A673 (cell line): ENCODE measurements at regions not wholly inside any gene's neighbourhood (a gene's known extent, or its start where the extent isn't known, plus 50 kb on each side); places are given as distances from the start of the nearest gene placed in this dataset.

Source experiments
- BruUV-seq: library from RNA; stranded (reverse); fragments of 400-500 nt; replicated peaks from 2 replicates; lab custom pipeline; 2021; lab: Mats Ljungman, UMichigan
- CTCF ChIA-PET: fragments of 300-600 bp; sonication (Branson Sonifier 250); formaldehyde crosslinking; loops from one replicate; lab custom pipeline; 2022; ENCODE audit warnings: antibody characterized with exemption; lab: Charles Lee
- POLR2A ChIA-PET: fragments of 300-600 bp; sonication (Branson Sonifier 250); formaldehyde crosslinking; loops from one replicate; lab custom pipeline; 2022; ENCODE audit warnings: antibody characterized with exemption; ENCODE audit not compliant: low non-redundant PET; lab: Charles Lee
- DNase-seq: peaks from one replicate; pipeline ENCODE4 v3.0.0-alpha.2; 2015; ENCODE audit warnings: low spot score
- H3K27ac ChIP-seq: fragments of 200-600 bp; sonication (generic); 2 replicates; pipeline ENCODE4 v1.5.1; 2016; ENCODE audit warnings: mixed run types, low read depth, mild to moderate bottlenecking, mixed read lengths, antibody characterized with exemption, low read length; ENCODE audit not compliant: poor library complexity, severe bottlenecking
- H3K27me3 ChIP-seq: fragments of 200-600 bp; sonication (generic); replicated peaks from 2 replicates; pipeline ENCODE4 v1.6.1; 2017; ENCODE audit warnings: mixed run types, low read depth, mild to moderate bottlenecking, mixed read lengths, antibody characterized with exemption, low read length; ENCODE audit not compliant: insufficient read depth, poor library complexity
- H3K36me3 ChIP-seq: fragments of 200-600 bp; sonication (generic); 2 replicates; pipeline ENCODE4 v1.6.1; 2016; ENCODE audit warnings: mixed run types, mild to moderate bottlenecking, mixed read lengths, antibody characterized with exemption, low read length; ENCODE audit not compliant: insufficient read depth, poor library complexity, severe bottlenecking
- H3K4me1 ChIP-seq: fragments of 200-600 bp; sonication (generic); 2 replicates; pipeline ENCODE4 v1.6.1; 2017; ENCODE audit warnings: mixed run types, mild to moderate bottlenecking, mixed read lengths, antibody characterized with exemption, low read length; ENCODE audit not compliant: insufficient read depth, poor library complexity, severe bottlenecking
- H3K4me3 ChIP-seq: fragments of 200-600 bp; sonication (generic); 2 replicates; pipeline ENCODE4 v1.5.1; 2016; ENCODE audit warnings: low read depth, mixed run types, mild to moderate bottlenecking, mixed read lengths, low read length; ENCODE audit not compliant: poor library complexity, severe bottlenecking
- H3K9me3 ChIP-seq: fragments of 200-600 bp; sonication (generic); 2 replicates; pipeline ENCODE4 v1.6.1; 2016; ENCODE audit warnings: mixed run types, low read depth, mild to moderate bottlenecking, mixed read lengths, antibody characterized with exemption, low read length; ENCODE audit not compliant: poor library complexity, severe bottlenecking
- EZH2 ChIP-seq: fragments of 200-600 bp; sonication (generic); IDR thresholded peaks from 2 replicates; pipeline ENCODE4 v1.6.1; 2017; ENCODE audit warnings: borderline replicate concordance, low read depth, mild to moderate bottlenecking, mixed read lengths, antibody characterized with exemption, low read length; ENCODE audit not compliant: poor library complexity, severe bottlenecking
- intact Hi-C: fragments of 100-400 bp; cut with micrococcal nuclease; formaldehyde crosslinking; loops from one replicate; pipeline ENCODE4 v1.10.0; 2022; ENCODE audit not compliant: unreplicated experiment
- TF ChIP-seq, protein P1 (sequence below): fragments of 300-800, 200-600 bp; sonication (generic); conservative IDR thresholded peaks from 2 replicates; pipeline ENCODE4 v1.5.1; 2017; ENCODE audit warnings: low read depth, mild to moderate bottlenecking, antibody characterized with exemption, low read length, moderate library complexity, mixed read lengths

DNA sequence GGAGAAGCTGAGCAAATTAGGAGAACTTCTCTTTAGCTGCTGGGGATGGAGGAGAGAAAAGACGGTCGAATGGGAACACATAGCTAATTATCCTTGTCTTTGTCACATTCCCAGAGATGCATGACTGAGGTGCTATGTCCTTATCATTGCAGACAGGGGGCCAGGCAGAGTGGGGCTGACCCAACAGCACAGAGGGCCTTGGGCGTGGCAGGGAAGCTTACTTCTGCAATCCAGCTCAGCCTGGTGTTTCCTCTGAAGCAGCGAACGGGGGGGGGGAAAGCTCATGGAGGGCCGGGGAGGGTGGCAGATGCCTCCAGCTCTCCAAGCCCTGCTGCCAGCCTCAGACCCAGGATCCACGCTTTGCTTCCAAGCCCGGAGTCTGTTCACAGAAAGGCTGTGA, 50.8 kb upstream of the HOPX start:
- CTCF ChIA-PET, result no interaction called here
- Histone ChIP-seq H3K36me3 (no peaks in the 10 kb centered on the region), H3K27ac (no peak overlapping the region), H3K9me3 (no peaks in the 10 kb centered on the region), H3K27me3 (no peaks in the 10 kb centered on the region), H3K4me1 (no peaks in the 10 kb centered on the region), H3K4me3 (no peak overlapping the region)
- intact Hi-C loops, result no loop called here
- no peak for DNase-seq
- POLR2A ChIA-PET, result no interaction called here
- TF ChIP-seq, protein P1, sequence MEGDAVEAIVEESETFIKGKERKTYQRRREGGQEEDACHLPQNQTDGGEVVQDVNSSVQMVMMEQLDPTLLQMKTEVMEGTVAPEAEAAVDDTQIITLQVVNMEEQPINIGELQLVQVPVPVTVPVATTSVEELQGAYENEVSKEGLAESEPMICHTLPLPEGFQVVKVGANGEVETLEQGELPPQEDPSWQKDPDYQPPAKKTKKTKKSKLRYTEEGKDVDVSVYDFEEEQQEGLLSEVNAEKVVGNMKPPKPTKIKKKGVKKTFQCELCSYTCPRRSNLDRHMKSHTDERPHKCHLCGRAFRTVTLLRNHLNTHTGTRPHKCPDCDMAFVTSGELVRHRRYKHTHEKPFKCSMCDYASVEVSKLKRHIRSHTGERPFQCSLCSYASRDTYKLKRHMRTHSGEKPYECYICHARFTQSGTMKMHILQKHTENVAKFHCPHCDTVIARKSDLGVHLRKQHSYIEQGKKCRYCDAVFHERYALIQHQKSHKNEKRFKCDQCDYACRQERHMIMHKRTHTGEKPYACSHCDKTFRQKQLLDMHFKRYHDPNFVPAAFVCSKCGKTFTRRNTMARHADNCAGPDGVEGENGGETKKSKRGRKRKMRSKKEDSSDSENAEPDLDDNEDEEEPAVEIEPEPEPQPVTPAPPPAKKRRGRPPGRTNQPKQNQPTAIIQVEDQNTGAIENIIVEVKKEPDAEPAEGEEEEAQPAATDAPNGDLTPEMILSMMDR, result no peak
- no peak for TF ChIP-seq EZH2
- BruUV-seq, result no TSS peak
